IMR-90 (cell line): ENCODE measurements at regions not wholly inside any gene's neighbourhood (a gene's known extent, or its start where the extent isn't known, plus 50 kb on each side); places are given as distances from the start of the nearest gene placed in this dataset.

Source experiments
- ATAC-seq: fragments of 200-7000 bp; cut with Tn5 transposase; 2 replicates; pipeline ENCODE4 v1.9.1; 2020; ENCODE audit warnings: low read depth, mild to moderate bottlenecking, moderate library complexity
- BruUV-seq: library from RNA; stranded (reverse); fragments of 400-500 nt; replicated peaks from 2 replicates; lab custom pipeline; 2021; lab: Mats Ljungman, UMichigan
- CTCF ChIA-PET: fragments of 300-600 bp; formaldehyde crosslinking; extraction: SDS; loops from one replicate; lab custom pipeline; 2021; ENCODE audit warnings: antibody characterized with exemption; lab: Yijun Ruan, JAX
- POLR2A ChIA-PET: fragments of 300-600 bp; sonication (Branson Sonifier 250); formaldehyde crosslinking; loops from one replicate; lab custom pipeline; 2022; ENCODE audit warnings: antibody characterized with exemption; ENCODE audit not compliant: unreplicated experiment; lab: Charles Lee
- DNase-seq: peaks from one replicate; pipeline ENCODE4 v3.0.0; 2013
- H2AFZ ChIP-seq: replicated peaks from 2 replicates; pipeline ENCODE3; 2013; ENCODE audit warnings: low read length, mild to moderate bottlenecking; ENCODE audit not compliant: poor library complexity
- H2AK5ac ChIP-seq: 2 replicates; pipeline ENCODE4 v1.6.1; 2013; ENCODE audit warnings: low read depth, low read length, inconsistent platforms
- H2AK9ac ChIP-seq: replicated peaks from 2 replicates; pipeline ENCODE3; 2013; ENCODE audit warnings: mild to moderate bottlenecking, low read depth, low read length, moderate library complexity; ENCODE audit not compliant: poor library complexity
- H2BK120ac ChIP-seq: 2 replicates; pipeline ENCODE4 v1.6.1; 2013; ENCODE audit warnings: low read depth, low read length, inconsistent platforms
- H2BK15ac ChIP-seq: 3 replicates; pipeline ENCODE4 v1.6.1; 2013; ENCODE audit warnings: low read depth, low read length, inconsistent platforms
- H2BK20ac ChIP-seq: 2 replicates; pipeline ENCODE4 v1.6.1; 2013; ENCODE audit warnings: low read depth, mild to moderate bottlenecking, inconsistent platforms, low read length, moderate library complexity
- H2BK5ac ChIP-seq: 2 replicates; pipeline ENCODE4 v1.6.1; 2013; ENCODE audit warnings: mild to moderate bottlenecking, low read depth, low read length, inconsistent platforms; ENCODE audit not compliant: poor library complexity, severe bottlenecking
- H3K14ac ChIP-seq: replicated peaks from 2 replicates; pipeline ENCODE4 v1.6.1; 2013; ENCODE audit warnings: low read depth, low read length, inconsistent platforms
- H3K18ac ChIP-seq: 2 replicates; pipeline ENCODE4 v1.6.1; 2013; ENCODE audit warnings: low read depth, low read length, control low read depth
- H3K23ac ChIP-seq: 2 replicates; pipeline ENCODE4 v1.6.1; 2013; ENCODE audit warnings: low read depth, low read length, inconsistent platforms
- H3K27ac ChIP-seq: 2 replicates; pipeline ENCODE4 v1.5.1; 2013; ENCODE audit warnings: mild to moderate bottlenecking, control low read depth, low read length; ENCODE audit not compliant: insufficient read depth
- H3K27me3 ChIP-seq: 2 replicates; pipeline ENCODE4 v1.6.1; 2013; ENCODE audit warnings: low read length; ENCODE audit not compliant: control insufficient read depth, insufficient read depth
- H3K36me3 ChIP-seq: 2 replicates; pipeline ENCODE4 v1.6.1; 2013; ENCODE audit warnings: low read length, mixed read lengths; ENCODE audit not compliant: control insufficient read depth, insufficient read depth
- H3K4ac ChIP-seq: 2 replicates; pipeline ENCODE4 v1.6.1; 2013; ENCODE audit warnings: low read depth, low read length, inconsistent platforms
- H3K4me1 ChIP-seq: 2 replicates; pipeline ENCODE4 v1.6.1; 2013; ENCODE audit warnings: low read length, mixed read lengths; ENCODE audit not compliant: control insufficient read depth, insufficient read depth
- H3K4me2 ChIP-seq: 2 replicates; pipeline ENCODE4 v1.6.1; 2013; ENCODE audit warnings: low read depth, mild to moderate bottlenecking, control low read depth, low read length, moderate library complexity
- H3K4me3 ChIP-seq: 2 replicates; pipeline ENCODE4 v1.5.1; 2013; ENCODE audit warnings: low read depth, mild to moderate bottlenecking, control low read depth, low read length, moderate library complexity; ENCODE audit not compliant: insufficient read depth
- H3K56ac ChIP-seq: 2 replicates; pipeline ENCODE4 v1.6.1; 2013; ENCODE audit warnings: low read length, inconsistent platforms; ENCODE audit not compliant: insufficient read depth; ENCODE audit errors: extremely low read depth
- H3K79me1 ChIP-seq, 2 experiments: 2 replicates each; pipeline ENCODE4 v1.6.1; 2013; ENCODE audit warnings: low read length in 2 of 2, inconsistent platforms in 1 of 2, low read depth in 1 of 2
- H3K9ac ChIP-seq: 2 replicates; pipeline ENCODE4 v1.6.1; 2013; ENCODE audit warnings: low read depth, low read length, control low read depth
- H3K9me1 ChIP-seq: 2 replicates; pipeline ENCODE4 v1.6.1; 2013; ENCODE audit warnings: low read length, inconsistent platforms; ENCODE audit not compliant: insufficient read depth
- H3K9me3 ChIP-seq: 2 replicates; pipeline ENCODE4 v1.6.1; 2013; ENCODE audit warnings: low read length; ENCODE audit not compliant: control insufficient read depth, insufficient read depth
- H4K20me1 ChIP-seq: 2 replicates; pipeline ENCODE4 v1.6.1; 2013; ENCODE audit warnings: low read length, inconsistent platforms; ENCODE audit not compliant: insufficient read depth
- H4K5ac ChIP-seq: 2 replicates; pipeline ENCODE4 v1.6.1; 2013; ENCODE audit warnings: mild to moderate bottlenecking, low read depth, low read length, control low read depth
- H4K8ac ChIP-seq, 2 experiments: 2 replicates each; pipeline ENCODE4 v1.6.1; 2013; ENCODE audit warnings: low read depth in 2 of 2, low read length in 2 of 2, control low read depth in 1 of 2, inconsistent platforms in 1 of 2
- H4K91ac ChIP-seq: 2 replicates; pipeline ENCODE4 v1.6.1; 2013; ENCODE audit warnings: low read depth, low read length, inconsistent platforms; ENCODE audit not compliant: insufficient read depth
- CEBPB ChIP-seq: IDR thresholded peaks from 2 replicates; pipeline ENCODE4 v1.6.1; 2012; ENCODE audit warnings: low read depth, low read length, improper control_type of control experiment
- CHD1 ChIP-seq: IDR thresholded peaks from 2 replicates; pipeline ENCODE4 v1.6.1; 2012; ENCODE audit warnings: low read depth, low read length, improper control_type of control experiment
- CTCF ChIP-seq: conservative IDR thresholded peaks from 2 replicates; pipeline ENCODE4 v1.5.1; 2012; ENCODE audit warnings: mild to moderate bottlenecking, low read depth, low read length, improper control_type of control experiment
- ELK1 ChIP-seq: fragments of 150-350 bp; IDR thresholded peaks from 2 replicates; pipeline ENCODE4 v1.6.1; 2016; ENCODE audit warnings: low read depth, mild to moderate bottlenecking, low read length, moderate library complexity, borderline replicate concordance
- FOS ChIP-seq: fragments of 150-350 bp; IDR thresholded peaks from 2 replicates; pipeline ENCODE4 v1.6.1; 2016; ENCODE audit warnings: low read depth, low read length
- MAFK ChIP-seq: IDR thresholded peaks from 2 replicates; pipeline ENCODE4 v1.6.1; 2012; ENCODE audit warnings: low read depth, low read length, improper control_type of control experiment
- MAZ ChIP-seq: IDR thresholded peaks from 2 replicates; pipeline ENCODE4 v1.6.1; 2012; ENCODE audit warnings: low read depth, mild to moderate bottlenecking, low read length, improper control_type of control experiment, moderate library complexity, borderline replicate concordance
- MXI1 ChIP-seq: IDR thresholded peaks from 2 replicates; pipeline ENCODE4 v1.6.1; 2012; ENCODE audit warnings: low read depth, mild to moderate bottlenecking, low read length, moderate library complexity, borderline replicate concordance
- NFE2L2 ChIP-seq: fragments of 150-350 bp; IDR thresholded peaks from 2 replicates; pipeline ENCODE4 v1.6.1; 2016; ENCODE audit warnings: low read depth, mild to moderate bottlenecking, low read length
- POLR2A ChIP-seq: IDR thresholded peaks from 2 replicates; pipeline ENCODE4 v1.6.1; 2012; ENCODE audit warnings: mild to moderate bottlenecking, low read depth, low read length
- RAD21 ChIP-seq: IDR thresholded peaks from 2 replicates; pipeline ENCODE4 v1.6.1; 2012; ENCODE audit warnings: low read length, improper control_type of control experiment
- SMC3 ChIP-seq: fragments of 150-350 bp; IDR thresholded peaks from 2 replicates; pipeline ENCODE4 v1.6.1; 2016; ENCODE audit warnings: low read depth, mild to moderate bottlenecking, antibody characterized with exemption, low read length, moderate library complexity
- USF2 ChIP-seq: fragments of 150-350 bp; IDR thresholded peaks from 2 replicates; pipeline ENCODE4 v1.6.1; 2017; ENCODE audit warnings: mild to moderate bottlenecking, antibody characterized with exemption, low read length, low read depth
- WGBS, 2 experiments: methylation state at CpG; one replicate each; pipeline versions ENCODE4 v1.1.5 to v1.1.7; 2013; ENCODE audit warnings: missing lambda C conversion rate in 2 of 2; ENCODE audit not compliant: insufficient read length in 1 of 2; ENCODE audit errors: extremely low coverage in 2 of 2; 5-methylcytosine and 5-hydroxymethylcytosine counted together
- dilution Hi-C: fragments of 300-500 bp; cut with HindIII; formaldehyde crosslinking; loops from one replicate; pipeline ENCODE4 v1.14.3; 2018; ENCODE audit warnings: low sequenced_read_pairs; ENCODE audit not compliant: unreplicated experiment
- in situ Hi-C: fragments of 300-500 bp; cut with MboI; formaldehyde crosslinking; loops from 3 replicates; pipeline ENCODE4 v1.14.3; 2019; ENCODE audit warnings: low sequenced_read_pairs, inconsistent platforms, mixed read lengths
- intact Hi-C: fragments of 100-400 bp; cut with micrococcal nuclease; formaldehyde crosslinking; loops from 2 replicates; pipeline ENCODE4 v1.10.0; 2022

- H3K27ac ChIP-seq = no peak overlapping the region
- no peak overlapping the region for H3K4me2 ChIP-seq
- DNase-seq (no peak), ATAC-seq (no peak)
- no peak overlapping the region for H2AK5ac ChIP-seq
- H3K18ac ChIP-seq = no peak overlapping the region
- peaks cover 4% of the 10 kb centered on the region; the same call in 1 of the 2 replicates for H3K9me3 ChIP-seq
- H3K9me1 ChIP-seq = no peaks in the 10 kb centered on the region
- no peak overlapping the region for H3K4ac ChIP-seq
- WGBS, 2 experiments = 0% methylated on average over 1 of the region's 3 CpGs; no CpG with 5 or more reads in 1 of the 2 experiments
- H3K27me3 ChIP-seq = no peaks in the 10 kb centered on the region
- no peak overlapping the region for H3K9ac ChIP-seq
- no peak overlapping the region for H2BK5ac ChIP-seq
- dilution Hi-C loops = no loop called here
- no peak overlapping the region for H2AK9ac ChIP-seq
- no peaks in the 10 kb centered on the region for H3K79me1 ChIP-seq
- ChIA-PET CTCF (no interaction called here), POLR2A (no interaction called here)
- H3K36me3 ChIP-seq = no peaks in the 10 kb centered on the region
- H2BK120ac ChIP-seq = no peak overlapping the region
- TF ChIP-seq CEBPB (no peak), SMC3 (no peak), POLR2A (no peak), CTCF (no peak), RAD21 (no peak), NFE2L2 (no peak), CHD1 (no peak), MAZ (no peak), USF2 (no peak), FOS (no peak), MXI1 (no peak), MAFK (no peak), ELK1 (no peak)
- no peak overlapping the region for H3K4me3 ChIP-seq
- H4K20me1 ChIP-seq = no peaks in the 10 kb centered on the region
- no peak overlapping the region for H3K14ac ChIP-seq
- H4K8ac ChIP-seq = no peak overlapping the region
- BruUV-seq = no TSS peak
- H3K4me1 ChIP-seq = no peaks in the 10 kb centered on the region
- H4K91ac ChIP-seq = no peak overlapping the region
- H2BK20ac ChIP-seq = no peak overlapping the region
- intact Hi-C loops = no loop called here
- no peak overlapping the region for H3K23ac ChIP-seq
- H2AFZ ChIP-seq = no peak overlapping the region
- no peak overlapping the region for H4K5ac ChIP-seq
- H2BK15ac ChIP-seq = no peak overlapping the region
- in situ Hi-C loops = no loop called here
- H3K56ac ChIP-seq = no peak overlapping the region
Observed at GRCh38 chr4:164467493-164467892, 286.4 kb upstream of the SMIM31 start.
